ENCODE measurements at regions not wholly inside any gene's neighbourhood (a gene's known extent, or its start where the extent isn't known, plus 50 kb on each side); places are given as distances from the start of the nearest gene placed in this dataset.
"Not testable (repeated sequence)": the region's sequence is repeated elsewhere in the genome, so short reads cannot be mapped to it uniquely, and the experiment has no call there.

DNA sequence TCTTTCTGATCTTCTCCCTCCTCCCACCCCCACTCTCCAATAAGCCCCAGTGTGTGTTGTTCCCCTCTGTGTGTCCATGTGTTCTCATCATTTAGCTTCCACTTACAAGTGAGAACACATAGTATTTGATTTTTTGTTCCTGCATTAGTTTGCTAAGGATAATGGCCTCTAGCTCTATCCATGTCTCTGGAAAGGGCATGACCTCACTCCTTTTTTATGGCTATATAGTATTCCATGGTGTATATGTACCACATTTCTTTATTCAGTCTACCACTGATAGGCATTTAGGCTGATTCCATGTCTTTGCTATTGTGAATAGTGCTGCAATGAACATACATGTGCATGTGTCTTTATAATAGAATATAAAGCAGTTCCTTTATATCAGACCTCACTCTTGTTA lies 52.3 kb upstream of the LIPC start:
- TF ChIP-seq, protein P1, sequence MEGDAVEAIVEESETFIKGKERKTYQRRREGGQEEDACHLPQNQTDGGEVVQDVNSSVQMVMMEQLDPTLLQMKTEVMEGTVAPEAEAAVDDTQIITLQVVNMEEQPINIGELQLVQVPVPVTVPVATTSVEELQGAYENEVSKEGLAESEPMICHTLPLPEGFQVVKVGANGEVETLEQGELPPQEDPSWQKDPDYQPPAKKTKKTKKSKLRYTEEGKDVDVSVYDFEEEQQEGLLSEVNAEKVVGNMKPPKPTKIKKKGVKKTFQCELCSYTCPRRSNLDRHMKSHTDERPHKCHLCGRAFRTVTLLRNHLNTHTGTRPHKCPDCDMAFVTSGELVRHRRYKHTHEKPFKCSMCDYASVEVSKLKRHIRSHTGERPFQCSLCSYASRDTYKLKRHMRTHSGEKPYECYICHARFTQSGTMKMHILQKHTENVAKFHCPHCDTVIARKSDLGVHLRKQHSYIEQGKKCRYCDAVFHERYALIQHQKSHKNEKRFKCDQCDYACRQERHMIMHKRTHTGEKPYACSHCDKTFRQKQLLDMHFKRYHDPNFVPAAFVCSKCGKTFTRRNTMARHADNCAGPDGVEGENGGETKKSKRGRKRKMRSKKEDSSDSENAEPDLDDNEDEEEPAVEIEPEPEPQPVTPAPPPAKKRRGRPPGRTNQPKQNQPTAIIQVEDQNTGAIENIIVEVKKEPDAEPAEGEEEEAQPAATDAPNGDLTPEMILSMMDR (IDR thresholded peaks at IDR 0.05) = not testable (repeated sequence)
- TF ChIP-seq POLR2A (IDR thresholded peaks at IDR 0.05) = not testable (repeated sequence)
